ENCODE measurements at regions not wholly inside any gene's neighbourhood (a gene's known extent, or its start where the extent isn't known, plus 50 kb on each side); places are given as distances from the start of the nearest gene placed in this dataset.

GRCh38 chr6:90406142-90406794 lies 109.6 kb upstream of the BACH2 start:
- no peak for DNase-seq (ENCODE audit: low spot score in 2 of 2)

GRCh38 chr6:90403489-90404381 lies 107.1 kb upstream of the BACH2 start:
- H3K27me3 ChIP-seq (ENCODE audit: low read depth), result peaks cover 14% of the 10 kb centered on the region
- H3K9me3 ChIP-seq, result no peaks in the 10 kb centered on the region
- H3K4me1 ChIP-seq, result no peaks in the 10 kb centered on the region
- H3K36me3 ChIP-seq (replicated peaks), result no peaks in the 10 kb centered on the region
- DNase-seq (ENCODE audit: low spot score in 2 of 2), result peak in 1 of 2 experiments; percentile 33
- in situ Hi-C loops (cut with MboI; ENCODE audit: low sequenced_read_pairs), result no loop called here
- H3K4me3 ChIP-seq, result no peak overlapping the region

More at GRCh38 chr6:90406142-90406794, 109.6 kb upstream of the BACH2 start:
- H3K36me3 ChIP-seq (replicated peaks), result no peaks in the 10 kb centered on the region
- no peaks in the 10 kb centered on the region for H3K27me3 ChIP-seq (ENCODE audit: low read depth)
- H3K9me3 ChIP-seq, result no peaks in the 10 kb centered on the region
- no peak overlapping the region for H3K4me3 ChIP-seq
- in situ Hi-C loops (cut with MboI; ENCODE audit: low sequenced_read_pairs), result no loop called here
- no peaks in the 10 kb centered on the region for H3K4me1 ChIP-seq

GRCh38 chr6:90402831-90403192 lies 106.2 kb upstream of the BACH2 start:
- H3K4me1 ChIP-seq, result no peaks in the 10 kb centered on the region
- no peaks in the 10 kb centered on the region for H3K9me3 ChIP-seq
- no peak overlapping the region for H3K4me3 ChIP-seq
- peaks cover 20% of the 10 kb centered on the region for H3K27me3 ChIP-seq (ENCODE audit: low read depth)
- DNase-seq (ENCODE audit: low spot score in 2 of 2), result no peak
- no peaks in the 10 kb centered on the region for H3K36me3 ChIP-seq (replicated peaks)
- in situ Hi-C loops (cut with MboI; ENCODE audit: low sequenced_read_pairs), result no loop called here

GRCh38 chr6:90401933-90402830 lies 105.5 kb upstream of the BACH2 start:
- no peak for DNase-seq (ENCODE audit: low spot score in 2 of 2)
- no peaks in the 10 kb centered on the region for H3K36me3 ChIP-seq (replicated peaks)
- no peaks in the 10 kb centered on the region for H3K9me3 ChIP-seq
- in situ Hi-C loops (cut with MboI; ENCODE audit: low sequenced_read_pairs), result no loop called here
- no peaks in the 10 kb centered on the region for H3K4me1 ChIP-seq
- peaks cover 20% of the 10 kb centered on the region for H3K27me3 ChIP-seq (ENCODE audit: low read depth)
- no peak overlapping the region for H3K4me3 ChIP-seq

GRCh38 chr6:90399970-90400369 lies 103.3 kb upstream of the BACH2 start:
- H3K9me3 ChIP-seq, result no peaks in the 10 kb centered on the region
- in situ Hi-C loops (cut with MboI; ENCODE audit: low sequenced_read_pairs), result no loop called here
- no peak for DNase-seq (ENCODE audit: low spot score in 2 of 2)
- no peaks in the 10 kb centered on the region for H3K4me1 ChIP-seq
- no peak overlapping the region for H3K4me3 ChIP-seq
- no peaks in the 10 kb centered on the region for H3K36me3 ChIP-seq (replicated peaks)
- peaks cover 25% of the 10 kb centered on the region for H3K27me3 ChIP-seq (ENCODE audit: low read depth)

GRCh38 chr6:90397929-90398674 lies 101.5 kb upstream of the BACH2 start:
- in situ Hi-C loops (cut with MboI; ENCODE audit: low sequenced_read_pairs), result no loop called here
- Histone ChIP-seq H3K4me1 (no peaks in the 10 kb centered on the region), H3K9me3 (no peaks in the 10 kb centered on the region), H3K4me3 (no peak overlapping the region), H3K27me3 (ENCODE audit: low read depth) (peaks cover 32% of the 10 kb centered on the region), H3K36me3 (replicated peaks) (no peaks in the 10 kb centered on the region)
- DNase-seq (ENCODE audit: low spot score in 2 of 2), result no peak

GRCh38 chr6:90397047-90397446 lies 100.4 kb upstream of the BACH2 start:
- no peak overlapping the region for H3K4me3 ChIP-seq
- H3K9me3 ChIP-seq, result no peaks in the 10 kb centered on the region
- in situ Hi-C loops (cut with MboI; ENCODE audit: low sequenced_read_pairs), result no loop called here
- peaks cover 32% of the 10 kb centered on the region for H3K27me3 ChIP-seq (ENCODE audit: low read depth)
- H3K4me1 ChIP-seq, result no peaks in the 10 kb centered on the region
- H3K36me3 ChIP-seq (replicated peaks), result no peaks in the 10 kb centered on the region
- DNase-seq (ENCODE audit: low spot score in 2 of 2), result no peak

- in situ Hi-C loops (cut with MboI; ENCODE audit: low sequenced_read_pairs), result no loop called here
- H3K36me3 ChIP-seq (replicated peaks), result no peaks in the 10 kb centered on the region
- no peak overlapping the region for H3K4me3 ChIP-seq
- peaks cover 14% of the 10 kb centered on the region for H3K27me3 ChIP-seq (ENCODE audit: low read depth)
- DNase-seq (ENCODE audit: low spot score in 2 of 2), result peak; percentile 62 to 74
- no peaks in the 10 kb centered on the region for H3K4me1 ChIP-seq
- H3K9me3 ChIP-seq, result no peaks in the 10 kb centered on the region
Observed at GRCh38 chr6:90393232-90393884, 96.7 kb upstream of the BACH2 start.

- no peaks in the 10 kb centered on the region for H3K9me3 ChIP-seq
- peaks cover 11% of the 10 kb centered on the region for H3K27me3 ChIP-seq (ENCODE audit: low read depth)
- H3K4me1 ChIP-seq, result no peaks in the 10 kb centered on the region
- H3K36me3 ChIP-seq (replicated peaks), result no peaks in the 10 kb centered on the region
- in situ Hi-C loops (cut with MboI; ENCODE audit: low sequenced_read_pairs), result no loop called here
- no peak for DNase-seq (ENCODE audit: low spot score in 2 of 2)
- no peak overlapping the region for H3K4me3 ChIP-seq
Observed at GRCh38 chr6:90390379-90390778, 93.7 kb upstream of the BACH2 start.

- H3K4me3 ChIP-seq, result no peak overlapping the region
- no peaks in the 10 kb centered on the region for H3K36me3 ChIP-seq (replicated peaks)
- H3K27me3 ChIP-seq (ENCODE audit: low read depth), result no peaks in the 10 kb centered on the region
- no peak for DNase-seq (ENCODE audit: low spot score in 2 of 2)
- H3K4me1 ChIP-seq, result peaks cover 6% of the 10 kb centered on the region
- in situ Hi-C loops (cut with MboI; ENCODE audit: low sequenced_read_pairs), result no loop called here
- H3K9me3 ChIP-seq, result no peaks in the 10 kb centered on the region
Observed at GRCh38 chr6:90388395-90388794, 91.8 kb upstream of the BACH2 start.

- in situ Hi-C loops (cut with MboI; ENCODE audit: low sequenced_read_pairs), result no loop called here
- no peaks in the 10 kb centered on the region for H3K27me3 ChIP-seq (ENCODE audit: low read depth)
- H3K36me3 ChIP-seq (replicated peaks), result no peaks in the 10 kb centered on the region
- peaks cover 6% of the 10 kb centered on the region for H3K4me1 ChIP-seq
- no peak for DNase-seq (ENCODE audit: low spot score in 2 of 2)
- no peaks in the 10 kb centered on the region for H3K9me3 ChIP-seq
- no peak overlapping the region for H3K4me3 ChIP-seq
Observed at GRCh38 chr6:90387826-90388225, 91.2 kb upstream of the BACH2 start.

- Histone ChIP-seq H3K4me3 (no peak overlapping the region), H3K36me3 (replicated peaks) (no peaks in the 10 kb centered on the region), H3K4me1 (peaks cover 6% of the 10 kb centered on the region), H3K27me3 (ENCODE audit: low read depth) (peaks cover 2% of the 10 kb centered on the region; the same call in 1 of the 2 replicates), H3K9me3 (no peaks in the 10 kb centered on the region)
- no peak for DNase-seq (ENCODE audit: low spot score in 2 of 2)
- in situ Hi-C loops (cut with MboI; ENCODE audit: low sequenced_read_pairs), result no loop called here
Observed at GRCh38 chr6:90387383-90387775, 90.7 kb upstream of the BACH2 start.
